ENCODE measurements at regions not wholly inside any gene's neighbourhood (a gene's known extent, or its start where the extent isn't known, plus 50 kb on each side); places are given as distances from the start of the nearest gene placed in this dataset.
A peak's percentile ranks its signal among the peaks of the same experiment; 100 is the strongest.

DNA sequence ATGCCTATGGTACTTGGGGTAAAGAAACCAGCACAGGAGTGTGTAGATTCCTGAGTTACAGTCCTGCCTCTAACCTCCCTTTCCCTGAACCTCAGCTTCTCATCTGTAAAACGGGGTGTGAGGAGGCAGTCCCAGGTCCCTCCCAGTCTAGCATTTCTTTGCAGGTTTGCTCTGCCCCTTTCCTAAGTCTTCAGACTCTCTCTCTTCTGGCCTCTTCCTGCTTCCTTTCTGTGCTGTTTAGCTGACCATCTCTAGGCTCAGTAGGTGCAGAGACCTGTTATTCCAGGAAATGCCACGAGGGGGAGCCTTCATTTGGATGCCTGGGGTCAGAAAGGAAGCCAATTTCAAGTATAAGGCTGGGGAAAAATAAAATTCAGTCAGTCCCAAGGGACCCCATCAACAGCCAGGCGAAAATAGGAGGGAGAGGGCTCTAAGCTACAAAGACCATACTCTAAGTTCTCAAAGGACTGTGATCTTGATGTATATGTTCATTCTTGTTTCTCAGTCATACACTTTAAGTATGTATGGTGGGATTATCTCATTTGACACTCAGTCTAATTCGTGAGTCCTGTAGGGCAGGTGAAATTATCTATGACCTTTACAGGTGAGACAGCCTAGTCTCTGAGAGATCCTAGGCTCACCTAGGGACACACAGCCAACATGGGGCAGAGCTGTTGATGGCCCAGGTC lies 89.1 kb downstream of the NCR2 start:
- Mint-ChIP-seq H3K36me3 (ENCODE audit: low read depth) (no peaks in the 10 kb centered on the region), H3K4me1 (peaks cover 8% of the 10 kb centered on the region), H3K4me3 (no peak overlapping the region), H3K27ac (no peak overlapping the region), H3K9me3 (no peaks in the 10 kb centered on the region), H3K27me3 (peaks cover 28% of the 10 kb centered on the region)
- intact Hi-C loops (cut with micrococcal nuclease): loop anchor here (1.0 to 5.0 kb wide), 4 partner anchors 57 to 258 kb away; partner anchors contain the start of gene FOXP4
- DNase-seq: peak; percentile 94

DNA sequence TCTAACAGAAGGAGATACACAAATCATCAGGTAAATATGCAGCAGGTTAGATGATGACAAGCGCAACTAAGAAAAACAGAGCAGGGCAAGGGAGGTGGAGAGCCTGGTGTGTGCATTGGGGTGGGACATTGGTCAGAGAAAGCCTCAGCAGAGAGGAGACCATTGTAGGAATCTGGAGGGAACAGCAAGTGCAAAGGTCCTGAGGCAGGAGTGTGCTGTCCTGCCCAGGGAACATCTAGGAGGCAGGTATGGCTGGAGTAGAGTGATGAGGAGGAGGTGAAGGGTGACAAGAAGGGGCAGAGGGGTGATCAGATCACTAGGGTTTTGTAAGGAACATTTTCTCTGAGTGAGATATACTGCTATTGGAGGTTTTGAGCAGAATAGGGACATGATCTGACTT lies 90.1 kb downstream of the NCR2 start:
- intact Hi-C loops (cut with micrococcal nuclease): loop anchor here (2.0 to 5.0 kb wide), 3 partner anchors 58 to 257 kb away; partner anchors contain the start of gene FOXP4
- H3K9me3 Mint-ChIP-seq: no peaks in the 10 kb centered on the region
- H3K27me3 Mint-ChIP-seq: peaks cover 33% of the 10 kb centered on the region
- peaks cover 12% of the 10 kb centered on the region for H3K4me1 Mint-ChIP-seq
- no peaks in the 10 kb centered on the region for H3K36me3 Mint-ChIP-seq (ENCODE audit: low read depth)
- no peak overlapping the region for H3K4me3 Mint-ChIP-seq
- no peak overlapping the region for H3K27ac Mint-ChIP-seq
- no peak for DNase-seq

DNA sequence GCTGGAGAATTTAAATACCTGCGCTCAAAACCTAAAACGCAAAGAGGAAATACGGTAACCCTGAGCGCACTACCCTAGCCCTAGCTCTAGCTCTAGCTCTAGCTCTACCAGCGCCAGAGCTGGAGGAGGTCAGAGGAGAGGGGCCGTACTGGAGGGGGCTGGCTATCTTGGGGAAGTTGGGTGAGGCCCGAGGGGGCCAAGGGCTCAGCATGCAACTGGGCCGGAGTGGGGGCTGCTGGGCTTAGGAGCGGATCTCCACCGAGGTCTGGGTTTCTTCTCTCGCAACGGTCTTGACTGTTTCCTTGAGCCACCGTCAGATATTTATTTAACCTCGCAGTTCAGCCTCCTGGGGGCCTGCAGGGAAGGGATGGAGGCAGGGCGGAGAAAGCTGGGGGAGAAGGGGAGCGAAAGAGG lies 91.0 kb downstream of the NCR2 start:
- no peak overlapping the region for H3K27ac Mint-ChIP-seq
- no peaks in the 10 kb centered on the region for H3K9me3 Mint-ChIP-seq
- no peaks in the 10 kb centered on the region for H3K36me3 Mint-ChIP-seq (ENCODE audit: low read depth)
- peaks cover 12% of the 10 kb centered on the region for H3K4me1 Mint-ChIP-seq
- no peak overlapping the region for H3K4me3 Mint-ChIP-seq
- H3K27me3 Mint-ChIP-seq: peaks cover 33% of the 10 kb centered on the region
- DNase-seq: no peak
- intact Hi-C loops (cut with micrococcal nuclease): loop anchor here (5.0 kb wide), 2 partner anchors 59 to 121 kb away; partner anchors contain the start of gene FOXP4

DNA sequence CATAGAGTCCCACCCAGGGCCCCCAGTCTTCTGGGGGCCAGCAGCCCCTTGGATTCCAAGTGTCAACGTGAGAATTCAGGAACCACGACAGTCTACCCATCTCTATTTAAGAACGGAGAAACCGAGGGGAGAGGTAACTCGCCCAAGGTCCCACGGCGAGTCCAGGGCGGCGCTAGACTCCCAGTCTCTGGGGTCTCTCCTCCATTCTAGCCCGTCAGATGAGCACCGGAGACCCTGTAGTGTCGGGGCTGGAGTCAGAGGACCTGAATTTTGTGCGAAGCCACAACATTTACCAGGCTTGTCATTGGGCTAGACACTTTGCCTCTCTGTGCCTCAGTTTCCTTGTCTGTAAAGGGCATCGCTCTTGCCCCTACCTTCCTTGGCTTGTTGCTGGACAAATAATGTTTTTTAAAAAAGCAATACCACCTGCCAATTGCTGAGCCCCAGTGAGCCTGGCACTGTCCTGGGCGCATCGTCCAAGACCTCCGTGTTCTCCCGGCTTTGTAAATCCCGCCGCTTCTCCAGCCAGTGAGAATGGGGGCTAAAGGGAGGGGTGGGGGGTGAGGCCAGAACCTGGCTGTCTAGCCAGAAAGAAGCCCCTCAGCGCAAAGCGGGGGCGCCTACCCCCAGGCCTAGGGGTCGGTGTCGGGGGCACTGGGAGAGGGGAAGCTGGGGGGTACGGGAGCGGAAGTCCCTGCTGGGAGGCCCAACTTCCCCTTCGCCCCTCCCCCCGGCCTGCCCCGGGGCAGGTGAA lies 91.7 kb downstream of the NCR2 start:
- no peak for DNase-seq
- Mint-ChIP-seq H3K27ac (no peak overlapping the region), H3K4me3 (no peak overlapping the region), H3K4me1 (peaks cover 12% of the 10 kb centered on the region), H3K27me3 (peaks cover 33% of the 10 kb centered on the region), H3K36me3 (ENCODE audit: low read depth) (no peaks in the 10 kb centered on the region), H3K9me3 (no peaks in the 10 kb centered on the region)
- intact Hi-C loops (cut with micrococcal nuclease): loop anchor here (5.0 kb wide), 2 partner anchors 60 to 120 kb away; partner anchors contain the start of gene FOXP4

DNA sequence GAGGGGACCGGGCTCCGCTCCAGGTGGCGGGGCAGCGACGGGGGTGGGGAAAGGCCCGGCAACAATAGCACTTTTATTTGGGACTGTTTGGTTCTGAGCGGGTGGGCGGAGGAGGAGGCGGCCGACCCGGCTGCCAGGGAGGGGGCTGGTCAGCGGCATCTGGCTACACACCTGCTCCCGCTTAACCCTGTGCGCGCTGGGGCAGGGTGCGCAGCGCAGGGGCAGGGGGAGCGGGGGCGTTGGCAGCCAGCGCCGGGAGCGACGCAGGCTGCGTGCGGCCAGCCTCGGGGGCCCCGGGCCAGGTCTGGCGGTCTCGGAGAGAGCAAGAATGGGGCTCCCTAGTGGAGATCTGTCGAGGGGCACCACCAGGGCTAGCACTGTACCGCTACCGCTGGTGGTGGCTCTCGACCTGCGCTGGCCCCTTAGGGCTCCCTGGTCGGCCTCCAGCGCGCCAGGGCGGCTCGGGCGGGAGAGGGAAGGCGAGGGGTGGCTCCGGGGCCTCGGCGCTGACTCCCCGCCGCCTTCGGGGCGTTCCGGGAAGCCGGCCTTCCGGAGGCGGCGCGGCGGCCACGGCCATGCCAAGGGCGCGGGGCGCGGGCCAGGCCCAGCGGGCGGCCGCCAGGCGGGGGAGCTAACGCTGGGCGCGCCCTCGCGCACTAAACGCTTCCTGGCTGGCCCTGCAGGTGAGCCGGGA lies 92.4 kb downstream of the NCR2 start:
- Mint-ChIP-seq H3K4me1 (peaks cover 12% of the 10 kb centered on the region), H3K9me3 (no peaks in the 10 kb centered on the region), H3K27ac (no peak overlapping the region), H3K36me3 (ENCODE audit: low read depth) (no peaks in the 10 kb centered on the region), H3K27me3 (peaks cover 31% of the 10 kb centered on the region), H3K4me3 (no peak overlapping the region)
- peak; percentile 68 for DNase-seq
- intact Hi-C loops (cut with micrococcal nuclease): loop anchor here (5.0 kb wide), 2 partner anchors 60 to 120 kb away; partner anchors contain the start of gene FOXP4

DNA sequence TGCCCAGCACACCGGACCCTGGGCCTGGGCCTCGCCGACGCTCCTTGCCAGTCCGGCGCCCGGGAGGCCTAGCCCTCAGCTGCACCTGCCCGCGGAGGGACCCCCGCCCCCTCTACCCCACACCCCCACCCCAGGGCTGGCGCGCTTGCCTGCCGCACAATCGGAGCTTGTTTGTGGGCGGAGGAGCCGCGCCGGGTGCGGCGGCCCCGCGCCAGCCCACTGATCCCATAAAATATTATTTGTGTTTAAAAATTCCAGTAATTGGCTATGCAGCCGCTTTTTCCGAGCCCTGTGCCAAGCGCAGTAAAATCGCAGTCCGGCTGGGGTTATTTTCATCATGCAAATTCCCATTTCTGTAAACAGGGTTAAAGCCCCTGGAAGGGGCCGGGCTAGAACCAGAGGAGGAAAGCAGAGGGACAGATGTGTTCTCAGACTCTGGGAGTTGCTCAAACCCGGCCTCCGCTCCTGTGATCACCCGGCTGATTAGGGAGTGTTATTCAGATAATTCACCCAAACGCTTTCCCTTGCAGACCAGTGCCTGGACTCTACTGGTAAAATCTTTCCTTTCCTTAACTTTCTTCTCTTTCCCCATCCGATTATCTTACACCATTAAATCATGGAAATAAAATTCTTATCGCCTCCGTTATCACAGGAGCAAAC lies 93.1 kb downstream of the NCR2 start:
- no peak for DNase-seq
- Mint-ChIP-seq H3K27ac (no peak overlapping the region), H3K4me3 (peak overlapping the region; percentile 41), H3K9me3 (no peaks in the 10 kb centered on the region), H3K36me3 (ENCODE audit: low read depth) (no peaks in the 10 kb centered on the region), H3K27me3 (peaks cover 33% of the 10 kb centered on the region), H3K4me1 (peaks cover 12% of the 10 kb centered on the region)
- intact Hi-C loops (cut with micrococcal nuclease): loop anchor here (5.0 kb wide), 2 partner anchors 61 to 119 kb away; partner anchors contain the start of gene FOXP4

DNA sequence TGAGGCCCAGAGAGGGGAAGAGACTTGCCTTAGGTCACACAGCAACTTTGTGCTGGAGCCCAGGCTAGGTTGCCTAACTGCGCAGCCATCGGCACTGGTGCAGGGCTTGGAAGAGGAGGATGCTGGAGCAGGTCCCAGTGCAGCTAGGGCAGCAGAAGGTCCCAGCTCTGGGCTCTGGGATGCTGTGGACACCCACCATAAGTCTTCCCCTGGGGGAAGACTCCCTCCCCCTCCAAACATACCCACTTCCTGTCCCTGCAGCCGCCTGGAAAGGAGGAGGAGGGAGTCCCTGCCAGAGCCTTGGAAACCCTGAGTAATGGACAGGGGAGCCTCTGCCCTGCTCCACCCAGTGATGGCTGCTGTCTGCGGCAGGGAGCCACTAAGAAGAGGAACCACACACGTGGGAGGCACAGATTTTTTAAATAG lies 93.6 kb downstream of the NCR2 start:
- intact Hi-C loops (cut with micrococcal nuclease): loop anchor here (1.0 to 5.0 kb wide), 3 partner anchors 62 to 118 kb away; partner anchors contain the start of gene FOXP4
- H3K4me3 Mint-ChIP-seq: peak overlapping the region; percentile 41
- no peaks in the 10 kb centered on the region for H3K9me3 Mint-ChIP-seq
- no peak for DNase-seq
- peak overlapping the region; percentile 38 for H3K27ac Mint-ChIP-seq
- no peaks in the 10 kb centered on the region for H3K36me3 Mint-ChIP-seq (ENCODE audit: low read depth)
- H3K4me1 Mint-ChIP-seq: peaks cover 12% of the 10 kb centered on the region
- H3K27me3 Mint-ChIP-seq: peaks cover 35% of the 10 kb centered on the region

DNA sequence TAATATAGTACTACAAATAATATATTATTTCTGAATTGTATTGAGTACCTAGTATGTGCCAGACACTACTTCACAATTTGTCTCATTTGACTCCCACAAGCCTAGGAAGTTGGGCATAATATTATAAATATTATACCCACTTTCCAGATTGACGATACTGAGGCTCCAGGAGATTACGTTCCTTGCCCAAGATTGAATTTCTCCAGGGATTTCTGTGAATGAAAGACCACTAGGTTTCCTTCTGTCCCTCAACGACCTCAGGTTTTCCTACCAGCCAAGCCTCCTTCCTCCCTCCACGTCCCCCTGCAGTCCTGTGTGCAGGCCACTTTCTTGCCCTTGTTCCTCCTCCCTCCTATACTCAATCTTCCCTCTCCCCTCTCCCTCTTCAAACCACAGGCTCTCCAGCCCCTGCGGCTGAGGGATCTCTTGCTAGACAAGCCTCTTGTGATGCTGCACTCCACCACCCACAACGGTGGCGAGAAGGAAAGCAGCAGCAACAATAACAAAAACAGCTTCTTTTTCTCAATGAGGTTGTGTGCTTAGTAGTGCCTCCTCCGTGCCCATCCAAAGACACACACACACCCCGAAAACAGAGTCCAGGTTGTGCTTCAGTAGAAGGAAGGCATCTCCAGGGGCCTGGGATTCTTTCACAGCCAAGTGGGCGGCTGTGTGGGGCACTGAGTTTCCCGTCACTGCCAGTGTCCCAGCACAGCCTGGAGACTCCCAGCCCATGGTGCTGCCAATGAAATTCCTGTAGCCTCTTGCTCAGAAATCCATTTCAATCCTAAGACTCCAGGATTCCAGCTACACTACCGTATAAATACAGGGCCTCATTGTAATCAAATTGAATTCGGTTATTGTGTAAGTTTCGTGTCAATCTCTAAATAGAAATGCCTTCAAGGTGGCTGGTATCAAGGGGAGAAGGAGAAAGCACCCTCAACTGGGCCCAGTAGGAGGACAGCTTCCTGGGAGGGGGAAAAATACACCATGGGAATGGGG lies 94.4 kb downstream of the NCR2 start:
- H3K4me1 Mint-ChIP-seq: peaks cover 12% of the 10 kb centered on the region
- peaks cover 37% of the 10 kb centered on the region for H3K27me3 Mint-ChIP-seq
- H3K27ac Mint-ChIP-seq: no peak overlapping the region
- intact Hi-C loops (cut with micrococcal nuclease): loop anchor here (1.0 to 5.0 kb wide), 3 partner anchors 63 to 117 kb away; partner anchors contain the start of gene FOXP4
- no peak for DNase-seq
- H3K36me3 Mint-ChIP-seq (ENCODE audit: low read depth): no peaks in the 10 kb centered on the region
- H3K9me3 Mint-ChIP-seq: no peaks in the 10 kb centered on the region
- H3K4me3 Mint-ChIP-seq: no peak overlapping the region

DNA sequence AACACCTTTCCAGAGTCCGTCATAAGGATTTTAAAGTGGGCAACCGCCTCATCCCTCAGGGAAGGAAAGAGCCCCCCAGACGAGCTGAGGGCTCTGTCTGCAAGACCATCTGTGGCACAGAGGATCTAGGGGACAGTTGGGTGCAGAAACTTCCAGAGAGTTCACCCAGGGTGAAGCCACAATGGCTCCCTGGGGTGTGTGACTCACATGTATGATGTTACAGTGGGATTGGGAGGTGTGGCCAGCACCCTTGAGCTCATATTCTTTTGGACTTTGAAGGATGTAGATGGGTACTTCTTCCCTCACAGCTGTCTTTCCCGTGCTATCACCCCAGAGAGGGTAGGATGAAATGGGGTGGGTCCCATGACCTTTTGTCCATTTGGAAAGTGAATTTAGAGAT lies 95.5 kb downstream of the NCR2 start:
- H3K27ac Mint-ChIP-seq: no peak overlapping the region
- no peak for DNase-seq
- peaks cover 41% of the 10 kb centered on the region for H3K27me3 Mint-ChIP-seq
- no peaks in the 10 kb centered on the region for H3K9me3 Mint-ChIP-seq
- H3K36me3 Mint-ChIP-seq (ENCODE audit: low read depth): no peaks in the 10 kb centered on the region
- peaks cover 12% of the 10 kb centered on the region for H3K4me1 Mint-ChIP-seq
- no peak overlapping the region for H3K4me3 Mint-ChIP-seq
- intact Hi-C loops (cut with micrococcal nuclease): no loop called here

DNA sequence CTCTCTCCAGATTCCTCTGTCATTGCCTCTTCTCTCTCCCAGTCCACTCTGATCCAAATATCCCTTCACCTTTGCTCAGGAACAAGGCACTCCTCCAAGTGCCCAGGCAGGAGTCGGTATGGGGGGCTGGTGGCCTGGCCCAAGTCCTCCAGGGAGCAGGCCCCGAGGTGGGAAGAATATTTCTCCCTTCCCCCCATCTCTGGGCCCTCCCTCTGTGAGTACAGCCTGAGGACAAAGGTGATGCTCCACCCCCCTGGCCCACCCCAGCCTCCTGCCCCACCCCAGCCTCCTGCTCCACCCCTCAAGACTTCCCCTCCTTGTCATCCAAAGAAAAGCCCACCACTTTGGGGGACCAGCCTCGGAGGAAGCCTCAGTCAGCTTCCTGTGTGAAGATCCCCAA lies 96.9 kb downstream of the NCR2 start:
- no peak overlapping the region for H3K27ac Mint-ChIP-seq
- intact Hi-C loops (cut with micrococcal nuclease): no loop called here
- no peak for DNase-seq
- no peaks in the 10 kb centered on the region for H3K36me3 Mint-ChIP-seq (ENCODE audit: low read depth)
- H3K27me3 Mint-ChIP-seq: peaks cover 44% of the 10 kb centered on the region
- no peaks in the 10 kb centered on the region for H3K9me3 Mint-ChIP-seq
- peaks cover 12% of the 10 kb centered on the region for H3K4me1 Mint-ChIP-seq
- no peak overlapping the region for H3K4me3 Mint-ChIP-seq

DNA sequence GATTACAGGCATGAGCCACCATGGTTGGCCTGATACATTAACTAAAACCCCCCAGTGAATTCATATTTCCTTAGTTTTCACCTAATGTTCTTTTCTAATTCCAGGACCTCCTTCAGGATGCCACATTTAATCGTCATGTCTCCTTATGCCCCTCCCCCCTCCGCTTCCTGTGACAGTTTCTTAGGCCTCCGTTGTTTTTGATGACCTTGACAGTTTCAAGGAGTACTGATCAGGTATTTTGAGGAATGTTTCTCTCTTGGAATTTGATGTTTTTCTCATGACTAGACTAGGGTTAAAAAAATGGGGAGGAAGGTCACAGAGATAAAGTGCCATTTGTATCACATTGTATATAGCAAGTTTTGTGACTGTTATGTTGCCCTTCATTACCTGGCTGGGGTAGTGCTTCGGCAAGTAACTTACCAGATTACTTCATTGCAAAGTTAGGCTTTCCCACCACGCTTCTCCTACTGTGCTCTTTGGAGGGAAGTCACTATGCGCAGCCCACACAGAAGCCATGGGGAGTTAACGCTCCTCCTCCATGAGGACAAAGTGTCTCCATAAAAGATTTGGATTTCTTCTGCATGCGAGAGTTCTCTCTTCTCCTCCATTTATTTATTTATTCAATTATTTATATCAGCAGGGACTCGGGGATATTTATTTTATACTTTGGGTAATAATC lies 99.5 kb downstream of the NCR2 start:
- no peaks in the 10 kb centered on the region for H3K36me3 Mint-ChIP-seq (ENCODE audit: low read depth)
- peaks cover 42% of the 10 kb centered on the region for H3K27me3 Mint-ChIP-seq
- H3K27ac Mint-ChIP-seq: no peak overlapping the region
- no peak overlapping the region for H3K4me3 Mint-ChIP-seq
- peaks cover 8% of the 10 kb centered on the region for H3K4me1 Mint-ChIP-seq
- no peaks in the 10 kb centered on the region for H3K9me3 Mint-ChIP-seq
- DNase-seq: no peak
- intact Hi-C loops (cut with micrococcal nuclease): no loop called here

DNA sequence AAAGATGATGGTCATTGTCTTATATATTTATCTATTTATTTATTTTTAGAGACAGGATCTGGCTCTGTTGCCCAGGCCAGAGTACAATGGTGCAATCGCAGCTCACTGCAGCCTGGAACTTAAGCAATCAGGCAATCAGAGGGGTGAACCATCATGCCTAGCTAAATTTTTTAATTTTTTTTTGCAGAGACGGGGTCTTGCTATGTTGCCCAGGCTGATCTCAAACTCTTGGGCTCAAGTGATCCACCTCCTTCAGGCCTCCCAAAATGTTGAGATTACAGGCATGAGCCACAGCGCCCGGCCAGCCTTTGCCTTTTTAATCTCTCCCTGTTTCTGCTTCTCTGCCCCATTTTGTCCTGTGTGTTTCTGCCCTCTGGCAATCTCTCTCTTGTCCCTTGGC lies 102.2 kb downstream of the NCR2 start:
- H3K36me3 Mint-ChIP-seq (ENCODE audit: low read depth): no peaks in the 10 kb centered on the region
- H3K27ac Mint-ChIP-seq: no peak overlapping the region
- no peak overlapping the region for H3K4me3 Mint-ChIP-seq
- peaks cover 29% of the 10 kb centered on the region for H3K4me1 Mint-ChIP-seq
- peaks cover 31% of the 10 kb centered on the region for H3K27me3 Mint-ChIP-seq
- no peaks in the 10 kb centered on the region for H3K9me3 Mint-ChIP-seq
- no peak for DNase-seq
- intact Hi-C loops (cut with micrococcal nuclease): no loop called here
